D341Med (cell line): ENCODE measurements at regions not wholly inside any gene's neighbourhood (a gene's known extent, or its start where the extent isn't known, plus 50 kb on each side); places are given as distances from the start of the nearest gene placed in this dataset.

Source experiments
- DNase-seq: peaks from one replicate; pipeline ENCODE4 v3.0.0; 2012; ENCODE audit warnings: low spot score

GRCh38 chr7:155971180-155971770, 159.0 kb upstream of the SHH start:
- no peak for DNase-seq

GRCh38 chr7:155969192-155969929, 157.1 kb upstream of the SHH start:
- no peak for DNase-seq

GRCh38 chr7:155965010-155965409, 152.7 kb upstream of the SHH start:
- DNase-seq = no peak

- DNase-seq = no peak
Measured at GRCh38 chr7:155964543-155964942, 152.3 kb upstream of the SHH start.

- DNase-seq = no peak
Measured at GRCh38 chr7:155963771-155964195, 151.5 kb upstream of the SHH start.

- no peak for DNase-seq
Measured at GRCh38 chr7:155963356-155963755, 151.1 kb upstream of the SHH start.

- DNase-seq = no peak
Measured at GRCh38 chr7:155962968-155963300, 150.7 kb upstream of the SHH start.

GRCh38 chr7:155962191-155962967, 150.1 kb upstream of the SHH start:
- no peak for DNase-seq

GRCh38 chr7:155961241-155962190, 149.3 kb upstream of the SHH start:
- no peak for DNase-seq

GRCh38 chr7:155959894-155960293, 147.6 kb upstream of the SHH start:
- DNase-seq = no peak

GRCh38 chr7:155956977-155957376, 144.7 kb upstream of the SHH start:
- no peak for DNase-seq

- DNase-seq = no peak
Measured at GRCh38 chr7:155955367-155955635, 143.0 kb upstream of the SHH start.

GRCh38 chr7:155954550-155955366, 142.5 kb upstream of the SHH start:
- DNase-seq = no peak

GRCh38 chr7:155953781-155954549, 141.7 kb upstream of the SHH start:
- DNase-seq = no peak

- no peak for DNase-seq
Measured at GRCh38 chr7:155953501-155953778, 141.2 kb upstream of the SHH start.

GRCh38 chr7:155951554-155952158, 139.4 kb upstream of the SHH start:
- DNase-seq = no peak

GRCh38 chr7:155950898-155951553, 138.8 kb upstream of the SHH start:
- DNase-seq = no peak

GRCh38 chr7:155948845-155949244, 136.6 kb upstream of the SHH start:
- no peak for DNase-seq

- no peak for DNase-seq
Measured at GRCh38 chr7:155948423-155948822, 136.2 kb upstream of the SHH start.

- no peak for DNase-seq
Measured at GRCh38 chr7:155947051-155947450, 134.8 kb upstream of the SHH start.
